HEK293T (cell line): ENCODE measurements at regions not wholly inside any gene's neighbourhood (a gene's known extent, or its start where the extent isn't known, plus 50 kb on each side); places are given as distances from the start of the nearest gene placed in this dataset.

Experiments
- BHLHE40 ChIP-seq: fragments of 450-650 bp; IDR thresholded peaks from 2 replicates; pipeline ENCODE4 v1.6.1; 2016; ENCODE audit warnings: mild to moderate bottlenecking, moderate library complexity, borderline replicate concordance
- CTBP1 ChIP-seq: fragments of 450-650 bp; IDR thresholded peaks from 2 replicates; pipeline ENCODE4 v1.6.1; 2016; ENCODE audit warnings: borderline replicate concordance
- ELF4 ChIP-seq: fragments of 450-650 bp; IDR thresholded peaks from 2 replicates; pipeline ENCODE4 v1.6.1; 2017; ENCODE audit warnings: antibody characterized with exemption
- FOXA1 ChIP-seq: fragments of 450-650 bp; IDR thresholded peaks from 2 replicates; pipeline ENCODE4 v1.6.1; 2016; ENCODE audit warnings: mild to moderate bottlenecking
- FOXK2 ChIP-seq: fragments of 450-650 bp; IDR thresholded peaks from 2 replicates; pipeline ENCODE4 v1.6.1; 2016; ENCODE audit warnings: mild to moderate bottlenecking
- FOXM1 ChIP-seq: fragments of 450-650 bp; IDR thresholded peaks from 2 replicates; pipeline ENCODE4 v1.6.1; 2017; ENCODE audit warnings: mild to moderate bottlenecking, borderline replicate concordance
- NFRKB ChIP-seq: fragments of 450-650 bp; IDR thresholded peaks from 2 replicates; pipeline ENCODE4 v1.6.1; 2016; ENCODE audit warnings: mild to moderate bottlenecking, moderate library complexity
- SP1 ChIP-seq: fragments of 450-650 bp; IDR thresholded peaks from 2 replicates; pipeline ENCODE4 v1.6.1; 2017
- ZNF384 ChIP-seq: fragments of 450-650 bp; IDR thresholded peaks from 2 replicates; pipeline ENCODE4 v1.6.1; 2016

DNA sequence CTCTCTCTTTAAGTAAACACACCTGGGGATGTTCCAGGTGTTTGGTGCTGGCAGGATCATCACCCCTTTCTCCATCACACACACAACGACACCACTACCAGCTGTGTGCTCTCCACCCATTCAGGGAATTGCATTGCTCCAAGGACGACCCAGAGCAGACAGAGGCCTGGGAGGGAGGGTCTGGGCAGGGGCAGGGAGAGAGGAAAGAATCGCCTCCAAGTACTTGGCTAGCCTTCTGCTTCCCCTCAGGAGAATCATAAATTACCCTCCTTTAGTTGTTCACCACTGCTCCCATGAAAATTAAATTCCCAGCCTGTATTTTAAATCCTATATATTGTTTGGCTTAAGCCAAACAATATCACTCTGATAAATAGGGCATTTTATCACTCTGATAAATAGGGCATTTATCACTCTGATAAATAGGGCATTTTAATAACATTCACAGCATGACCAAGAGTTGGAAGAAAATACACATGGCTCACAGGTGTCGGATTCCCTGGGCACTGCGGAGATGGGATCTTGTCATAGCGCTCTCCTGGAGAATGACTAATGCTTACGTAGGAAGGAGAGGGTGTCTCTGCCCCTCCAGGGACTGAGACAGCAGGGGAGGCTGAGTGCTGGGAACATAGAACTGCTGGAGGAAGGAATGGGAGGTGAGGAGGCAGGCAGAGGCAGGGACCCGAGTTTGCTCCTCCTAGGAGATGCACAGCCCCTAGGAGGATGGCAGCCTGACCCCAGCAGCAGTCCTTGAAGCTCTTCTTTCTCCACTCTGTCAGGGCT lies 673.6 kb downstream of the HS3ST4 start:
- TF ChIP-seq SP1 (no peak), ZNF384 (no peak), FOXA1 (no peak), FOXM1 (no peak), CTBP1 (no peak), BHLHE40 (no peak), NFRKB (no peak), FOXK2 (no peak), ELF4 (no peak)
